GM21786 (cell line): ENCODE measurements at regions not wholly inside any gene's neighbourhood (a gene's known extent, or its start where the extent isn't known, plus 50 kb on each side); places are given as distances from the start of the nearest gene placed in this dataset.
A peak's percentile ranks its signal among the peaks of the same experiment; 100 is the strongest.

ENCODE experiments used
- ATAC-seq: cut with Tn5 transposase; IDR thresholded peaks from one replicate; pipeline ENCODE4 v1.9.1; 2021; ENCODE audit not compliant: unreplicated experiment

DNA sequence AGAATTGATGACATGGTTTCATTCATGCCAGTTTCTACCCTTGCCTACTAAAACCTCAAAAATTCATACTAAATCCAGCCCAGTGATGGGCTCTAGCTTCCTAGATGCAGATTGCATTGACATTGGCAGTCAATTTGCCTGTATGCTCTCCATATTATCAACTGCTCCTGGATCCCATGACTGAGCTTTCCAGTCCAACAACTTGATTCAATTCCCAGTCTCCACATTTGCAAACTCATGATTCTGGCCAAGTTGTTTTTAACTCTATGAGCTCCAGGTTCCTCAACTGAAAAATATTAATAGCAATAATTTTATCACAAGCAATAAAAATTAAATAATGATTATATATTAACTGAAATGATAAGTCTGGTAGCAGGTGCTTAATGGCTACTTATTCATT is 51.0 kb upstream of the DSC1 start:
- ATAC-seq: no peak

DNA sequence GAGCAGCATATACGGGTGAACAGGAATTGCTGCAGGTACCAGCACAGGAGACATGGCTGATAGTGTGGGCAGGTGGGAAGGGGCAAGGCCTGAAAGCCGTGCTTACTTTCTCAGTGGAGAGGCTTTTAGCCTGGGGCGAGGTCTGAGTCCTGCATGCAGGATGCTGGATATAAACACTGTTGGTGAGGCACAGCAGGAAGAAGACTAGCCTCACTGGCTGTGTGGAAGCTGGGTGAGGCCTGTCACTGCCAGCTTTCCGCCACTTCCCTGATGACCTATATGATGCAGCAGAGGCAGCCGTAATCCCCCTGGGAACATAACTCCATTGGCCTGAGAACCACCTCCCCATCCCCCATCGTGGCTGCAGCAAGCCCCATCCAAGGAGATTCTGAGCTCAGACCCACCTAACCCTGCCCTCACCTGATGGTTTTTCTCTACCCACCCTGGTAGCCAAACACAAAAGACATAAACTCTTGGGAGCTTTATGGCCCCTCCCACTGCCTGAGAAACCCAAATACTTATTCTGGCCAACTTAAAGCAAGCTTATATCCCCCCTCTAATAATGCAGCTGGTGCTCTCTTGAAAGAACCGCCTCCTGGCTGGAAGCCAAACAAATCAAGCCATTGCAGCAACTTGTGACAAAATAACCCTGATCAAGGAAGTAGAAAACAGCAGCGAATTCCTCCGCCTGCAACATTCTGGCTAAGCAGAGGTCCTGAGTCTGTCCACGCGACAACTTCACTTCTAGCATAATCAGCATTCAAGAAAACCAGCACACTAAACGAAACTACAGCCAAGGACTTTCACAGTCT is 54.6 kb upstream of the DSC1 start:
- ATAC-seq: no peak

DNA sequence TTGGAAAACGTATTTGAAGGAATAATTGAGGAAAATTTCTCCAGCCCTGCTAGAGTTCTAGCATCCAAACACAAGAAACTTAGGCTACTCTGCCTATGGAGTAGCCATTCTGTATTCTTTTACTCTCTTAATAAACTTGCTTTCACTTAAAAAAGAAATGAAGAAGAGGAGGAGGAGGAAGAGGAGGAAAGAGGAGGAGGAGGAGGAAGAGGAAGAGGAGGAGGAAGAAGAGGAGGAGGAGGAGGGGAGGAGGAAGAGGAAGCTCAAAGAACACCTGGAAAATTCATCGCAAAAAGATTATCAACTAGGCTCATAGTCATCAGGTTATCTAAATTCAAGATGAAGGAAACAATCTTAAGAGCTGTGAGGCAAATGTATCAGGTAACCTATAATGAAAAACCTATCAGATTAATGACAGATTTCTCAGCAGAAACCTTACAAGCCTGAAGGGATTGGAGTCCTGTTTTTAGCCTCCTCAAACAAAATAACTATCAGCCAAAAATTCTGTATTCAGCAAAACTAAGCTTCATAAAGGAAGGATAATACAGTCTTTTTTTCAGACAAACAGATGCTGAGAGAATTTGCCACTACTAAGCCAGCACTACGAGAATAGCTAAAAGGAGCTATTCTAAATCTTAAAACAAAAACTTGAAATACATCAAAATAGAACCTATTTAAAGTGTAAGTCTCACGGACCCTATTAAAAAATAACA is 56.2 kb upstream of the DSC1 start:
- ATAC-seq: no peak

DNA sequence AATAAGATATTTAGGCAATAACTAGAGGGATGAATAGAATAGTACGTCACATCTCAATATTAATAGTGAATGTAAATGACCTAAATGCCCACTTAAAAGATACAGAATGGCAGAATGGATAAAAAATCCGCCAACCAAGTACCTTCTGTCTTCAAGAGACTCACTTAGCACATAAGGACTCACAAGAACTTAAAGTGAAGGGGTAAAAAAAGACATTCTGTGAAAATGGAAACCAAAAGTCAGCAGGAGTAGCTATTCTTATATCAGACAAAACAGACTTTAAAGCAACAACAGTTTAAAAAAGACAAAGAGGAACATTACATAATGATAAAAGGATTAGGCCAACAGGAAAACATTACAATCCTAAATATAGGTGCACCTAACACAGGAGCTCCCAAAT is 56.7 kb upstream of the DSC1 start:
- no peak for ATAC-seq

DNA sequence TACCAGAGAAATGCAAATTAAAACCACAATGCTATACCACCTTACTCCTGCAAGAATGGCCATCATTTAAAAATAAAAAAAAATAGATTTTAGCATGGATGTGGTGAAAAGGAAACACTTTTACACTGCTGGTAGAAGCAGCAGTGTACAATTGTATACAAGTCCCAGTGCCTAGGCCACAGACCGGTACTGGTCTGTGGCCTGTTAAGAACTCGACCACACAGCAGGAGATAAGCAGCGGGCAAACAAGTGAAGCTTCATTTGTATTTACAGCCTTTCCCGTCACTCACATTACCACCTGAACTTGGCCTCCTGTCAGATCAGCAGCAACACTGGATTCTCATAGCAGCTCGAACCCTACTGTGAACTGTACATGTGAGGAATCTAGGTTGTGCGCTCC is 60.7 kb upstream of the DSC1 start:
- no peak for ATAC-seq

DNA sequence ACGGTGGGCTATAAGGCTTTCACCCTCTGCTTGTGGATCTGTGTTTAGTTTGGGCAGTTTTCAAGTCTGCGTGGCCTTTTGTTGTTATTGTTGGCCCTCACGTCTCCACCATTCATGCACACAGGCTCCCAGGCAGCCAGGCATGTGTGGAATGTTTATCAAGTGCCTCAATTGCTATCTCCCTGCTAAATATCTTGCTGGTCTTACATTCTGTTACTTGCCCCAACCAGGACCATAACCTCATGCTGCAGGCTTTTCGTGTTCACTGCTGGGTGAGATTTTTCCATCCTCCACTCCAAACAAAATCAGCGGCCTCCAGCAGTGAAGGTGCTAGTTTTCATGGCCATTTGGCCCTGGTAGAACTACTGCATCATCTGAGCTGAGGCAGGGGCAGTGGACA is 63.0 kb upstream of the DSC1 start:
- no peak for ATAC-seq

DNA sequence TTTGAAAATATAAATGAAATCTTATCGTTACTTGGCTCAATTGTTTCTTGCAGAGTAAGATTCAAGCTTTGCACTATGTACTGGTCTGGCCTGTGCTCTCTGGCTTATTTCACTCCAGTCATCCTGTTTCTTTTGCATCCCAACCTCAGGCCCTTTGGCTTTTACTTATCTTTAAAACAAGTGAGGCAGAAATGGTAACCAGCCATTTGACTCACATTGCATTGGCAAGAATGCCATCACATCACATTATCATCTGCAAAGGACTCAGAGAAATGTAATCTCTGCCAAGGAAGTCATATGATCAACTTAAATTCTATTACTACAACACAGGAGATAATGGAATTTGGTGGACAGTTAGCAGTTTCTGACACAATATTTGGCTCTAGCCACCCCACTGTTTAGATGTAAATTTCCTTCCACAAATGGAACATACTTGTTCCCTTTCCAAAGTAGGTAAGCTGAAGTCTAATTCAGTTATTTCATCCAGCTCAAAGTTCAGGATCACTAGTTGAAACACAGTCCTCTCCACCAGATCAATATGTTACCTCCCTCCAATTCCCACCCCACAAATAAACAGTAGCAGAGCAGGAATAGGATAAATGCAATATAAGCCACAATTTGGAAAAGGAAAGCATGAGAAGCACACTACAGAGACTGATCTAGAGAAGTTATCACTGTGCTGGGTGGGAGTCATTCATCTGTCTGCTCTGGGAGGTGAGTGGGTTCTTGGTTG is 65.0 kb upstream of the DSC1 start:
- no peak for ATAC-seq

DNA sequence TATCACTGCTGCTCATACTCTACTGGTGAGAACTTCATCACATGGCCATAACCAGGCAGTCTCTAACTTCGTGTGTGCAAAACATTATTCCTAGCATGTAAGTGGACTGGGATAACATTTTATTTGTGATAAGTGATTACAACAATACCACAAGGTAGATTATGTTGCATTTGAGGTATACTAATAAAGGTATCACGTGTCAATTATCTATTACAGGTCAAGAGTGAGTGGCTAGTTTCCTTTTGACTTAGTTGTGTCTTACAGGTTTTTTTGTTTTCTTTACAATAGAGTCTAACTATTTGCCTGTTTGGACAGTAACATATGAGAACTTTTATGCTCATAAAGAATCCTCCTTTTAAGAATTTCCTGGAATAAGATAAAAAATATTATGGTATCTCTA is 67.2 kb upstream of the DSC1 start:
- no peak for ATAC-seq

DNA sequence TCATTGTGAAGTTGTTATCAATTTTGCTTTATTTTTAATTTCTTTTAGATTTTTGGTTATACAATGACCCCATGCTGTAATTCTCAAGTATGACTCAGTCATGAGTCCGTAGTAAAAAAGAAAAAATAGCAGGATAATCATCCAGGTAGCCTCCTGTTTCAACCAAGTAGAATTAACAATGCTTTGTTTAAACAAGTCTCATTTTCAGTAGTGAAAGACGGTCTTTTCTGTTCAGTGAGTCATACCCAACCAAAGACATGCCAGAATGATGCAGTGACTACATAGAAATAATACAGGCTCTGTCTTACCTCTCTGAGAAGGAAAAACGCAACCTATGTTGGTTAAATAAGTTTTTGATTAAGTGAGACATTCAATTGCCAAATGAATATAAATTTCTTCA is 67.8 kb upstream of the DSC1 start:
- peak; percentile 72 for ATAC-seq

DNA sequence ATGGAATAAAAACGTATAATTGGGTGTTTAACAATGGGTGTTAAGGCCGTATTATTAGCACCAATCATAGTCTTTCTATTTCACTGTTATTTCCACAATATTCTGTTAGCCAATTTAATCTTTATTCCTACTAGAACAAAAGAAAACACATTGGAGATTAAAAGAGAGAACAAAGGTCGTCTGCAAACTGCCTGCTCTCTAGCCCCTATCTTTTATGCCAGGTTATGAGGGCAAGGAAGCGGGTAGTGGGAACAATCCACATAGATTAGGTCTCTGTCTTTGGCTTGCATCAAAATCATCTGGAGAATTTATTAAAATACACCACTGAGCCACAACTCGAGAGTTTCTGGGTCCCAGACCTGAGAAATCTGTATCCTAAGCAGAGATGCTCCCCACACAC is 69.4 kb upstream of the DSC1 start:
- ATAC-seq: no peak

DNA sequence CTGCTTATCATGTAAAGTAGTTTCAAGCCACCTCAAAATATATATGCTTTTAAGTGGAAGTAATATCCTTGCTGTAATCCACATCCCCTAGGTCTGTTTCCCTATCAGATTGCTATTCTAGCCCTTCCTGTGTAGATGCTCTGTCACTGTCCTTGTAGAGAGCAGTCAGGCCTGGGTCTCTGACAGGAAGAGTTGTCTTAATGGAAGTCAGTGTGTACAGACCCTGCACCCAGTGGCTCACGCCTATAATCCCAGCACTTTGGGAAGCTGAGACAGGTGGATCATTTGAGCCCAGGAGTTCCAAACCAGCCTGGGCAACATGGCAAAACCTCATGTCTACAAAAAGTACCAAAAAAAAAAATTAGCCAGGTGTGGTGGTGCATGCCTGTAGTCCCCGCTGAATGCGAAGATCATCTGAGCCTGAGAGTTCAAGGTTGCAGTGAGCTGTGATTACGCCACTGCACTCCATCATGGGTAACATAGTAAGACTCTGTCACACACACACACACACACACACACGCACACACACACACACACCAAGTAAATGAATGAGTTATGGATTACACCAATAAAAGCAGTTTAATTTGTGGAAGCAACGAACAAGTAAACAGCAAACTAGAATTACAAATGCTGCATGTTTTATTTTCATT is 70.2 kb upstream of the DSC1 start:
- no peak for ATAC-seq

DNA sequence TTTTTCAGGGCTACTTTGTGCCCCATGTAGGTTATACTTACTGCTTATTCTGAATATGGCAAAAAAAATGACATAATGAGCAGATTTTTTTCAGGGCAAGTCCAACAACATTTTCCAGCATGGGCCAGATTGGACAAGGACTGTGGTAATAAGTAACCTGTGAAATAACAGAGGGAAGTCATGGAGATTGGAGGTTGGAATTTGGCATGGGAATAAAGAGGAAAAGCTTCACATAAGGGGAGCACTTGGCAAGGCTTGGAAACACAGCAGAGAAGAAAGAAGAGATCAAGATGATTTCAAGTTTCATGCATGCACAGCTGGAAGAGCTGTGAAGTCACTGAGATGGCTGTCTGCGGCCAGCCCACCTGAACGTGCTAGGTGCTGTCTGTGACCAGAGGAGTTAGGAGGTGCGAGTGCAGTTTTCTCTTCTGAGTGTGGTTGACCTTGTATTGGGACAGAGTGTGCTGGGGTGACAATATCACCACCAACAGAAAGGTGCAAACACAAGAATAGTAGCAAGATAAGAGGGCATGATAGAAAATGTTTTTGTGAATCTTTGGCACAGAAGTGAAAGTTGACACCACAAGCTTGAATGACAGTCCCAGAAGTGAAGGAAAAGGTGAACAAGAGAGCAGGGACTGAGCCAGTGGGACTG is 71.1 kb upstream of the DSC1 start:
- peak; percentile 30 for ATAC-seq

DNA sequence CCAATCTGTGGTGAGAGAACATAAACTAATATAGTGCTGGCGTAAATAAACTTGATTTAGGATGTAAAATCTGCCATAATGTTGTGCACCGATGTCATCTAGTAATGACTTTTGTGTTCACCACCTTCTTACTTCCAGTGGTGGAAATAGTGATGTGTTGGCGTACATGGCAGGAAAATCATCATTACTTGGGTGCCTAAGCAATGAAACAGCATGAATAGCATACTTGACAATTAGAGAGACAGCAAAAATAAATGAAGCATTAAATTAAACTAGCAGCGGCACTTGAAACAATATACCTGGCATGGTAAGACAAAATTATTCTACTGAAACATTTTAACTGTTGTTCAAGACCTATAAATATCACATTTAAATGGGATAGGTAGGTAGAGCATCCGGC is 73.2 kb upstream of the DSC1 start:
- no peak for ATAC-seq

DNA sequence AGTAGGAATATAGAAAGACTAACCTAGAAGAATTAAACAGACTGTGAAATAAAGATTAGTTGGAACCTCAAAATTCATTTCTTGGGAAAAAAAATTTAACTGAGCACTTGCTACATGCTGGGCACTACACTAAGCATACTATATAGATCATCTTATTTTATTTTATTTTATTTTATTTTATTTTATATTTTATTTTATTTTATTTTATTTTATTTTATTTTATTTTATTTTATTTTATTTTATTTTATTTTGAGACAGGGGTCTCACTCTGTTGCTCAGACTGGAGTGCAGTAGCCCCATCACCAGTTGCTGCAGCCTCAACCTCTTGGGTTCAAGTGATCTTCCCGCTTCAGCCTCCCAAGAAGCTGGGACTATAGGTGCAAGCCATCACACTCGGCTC is 74.5 kb upstream of the DSC1 start:
- no peak for ATAC-seq

DNA sequence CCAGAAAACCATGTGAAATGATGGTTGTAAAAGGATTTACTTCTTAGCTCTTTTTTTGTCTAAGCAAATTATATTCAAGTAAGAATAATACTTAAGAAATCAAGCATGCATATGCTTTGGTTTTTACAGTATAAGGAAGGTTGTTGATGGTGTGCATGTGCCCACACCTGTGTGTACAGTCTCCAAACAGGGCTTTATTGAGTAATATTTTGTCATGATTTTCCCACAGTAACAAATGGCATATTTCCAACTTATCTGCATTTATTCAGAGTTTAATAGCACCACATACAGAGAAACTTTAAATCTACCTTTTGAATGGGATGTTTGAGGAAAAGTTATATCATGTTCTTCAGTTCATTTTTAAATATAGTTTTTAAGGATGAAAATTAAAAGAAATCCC is 76.5 kb upstream of the DSG1 start:
- no peak for ATAC-seq

DNA sequence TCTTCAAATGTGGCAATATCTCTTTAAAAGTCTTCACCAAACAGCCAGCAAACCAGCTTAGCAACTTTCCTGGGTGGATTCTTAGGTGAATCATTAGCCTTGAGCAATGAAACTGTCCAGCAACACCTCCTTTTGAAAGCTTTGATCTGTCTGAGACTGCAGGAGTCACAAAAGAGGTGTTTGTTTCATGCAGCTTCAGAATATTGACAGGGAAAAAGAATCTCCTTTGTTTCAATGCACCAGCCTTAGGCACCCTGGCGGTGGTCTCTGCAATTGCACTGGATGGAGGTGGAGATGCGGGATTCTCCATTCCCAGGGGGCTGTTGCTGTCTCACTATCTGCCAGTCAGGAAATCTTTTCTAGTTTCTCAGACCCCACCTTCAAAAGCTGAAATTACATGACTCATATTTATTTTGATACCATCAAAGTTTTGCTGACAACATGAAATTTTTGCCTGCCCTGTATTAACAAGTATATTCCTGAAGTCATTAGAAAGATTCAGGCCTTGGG is 76.0 kb upstream of the DSG1 start:
- ATAC-seq: peak; percentile 57

DNA sequence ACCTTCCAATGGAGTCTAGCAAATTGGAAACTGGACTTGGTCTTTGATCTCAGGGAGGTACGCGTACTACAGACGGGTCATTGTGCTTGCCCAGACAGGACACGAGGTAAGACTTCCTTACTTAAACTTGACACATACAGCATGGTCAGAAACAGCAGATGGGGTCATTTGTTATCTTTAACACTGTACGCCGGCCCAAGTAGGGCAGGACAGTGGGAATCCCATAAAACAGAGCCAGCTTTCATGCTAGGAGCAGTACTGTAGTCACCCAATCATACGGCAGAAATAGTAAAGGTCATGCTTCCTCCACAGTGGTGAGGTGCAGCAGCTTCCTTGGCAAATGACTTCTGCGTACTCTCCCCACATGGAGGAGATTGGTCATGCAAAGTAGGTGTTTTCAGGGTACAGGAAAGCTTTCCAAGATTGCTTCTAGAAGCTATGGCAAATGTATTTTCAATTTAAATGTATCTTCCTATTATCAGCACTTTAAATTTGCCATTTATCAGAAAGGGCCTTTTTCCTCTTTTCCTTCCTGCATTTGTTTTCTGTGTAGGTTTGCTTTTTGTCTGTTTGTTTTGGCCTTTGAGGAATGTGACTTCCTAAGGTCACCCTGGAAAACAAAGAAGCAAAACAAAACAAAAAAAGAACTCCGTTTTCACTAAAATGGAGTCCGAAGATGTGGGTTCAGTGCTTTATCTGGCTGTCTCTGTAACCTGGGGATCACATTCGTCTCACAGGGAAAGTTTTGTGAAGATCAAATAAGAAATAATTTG is 74.0 kb upstream of the DSG1 start:
- ATAC-seq: no peak

DNA sequence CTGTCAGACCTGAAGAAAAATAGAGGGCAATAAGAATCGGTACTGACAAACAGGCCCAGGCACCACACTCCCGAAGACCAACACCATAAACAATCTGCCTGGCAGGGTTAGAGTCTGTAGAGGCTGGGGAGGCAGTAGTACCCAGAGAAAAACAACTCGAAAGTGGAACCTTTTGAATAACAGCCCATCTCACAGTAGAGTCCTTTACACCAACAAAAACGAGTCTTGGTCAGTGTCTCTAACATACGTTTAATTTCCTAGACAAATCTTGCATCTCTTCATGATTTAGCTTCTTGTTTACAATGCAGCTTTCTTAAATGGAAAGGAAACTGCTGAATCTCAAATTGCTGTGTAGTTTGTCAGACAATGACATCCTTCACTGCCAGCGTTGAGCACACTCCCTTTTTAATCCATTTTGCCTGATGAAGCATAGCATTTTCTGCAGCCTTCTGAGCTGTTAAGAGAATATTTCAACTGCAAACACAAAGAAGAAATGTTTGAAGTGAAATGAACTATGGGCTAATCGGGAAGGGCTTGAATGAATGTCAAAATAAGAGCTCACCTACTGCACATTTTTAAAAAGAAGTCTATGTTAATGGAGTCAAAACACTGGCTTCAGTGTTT is 73.1 kb upstream of the DSG1 start:
- ATAC-seq: peak; percentile 29

DNA sequence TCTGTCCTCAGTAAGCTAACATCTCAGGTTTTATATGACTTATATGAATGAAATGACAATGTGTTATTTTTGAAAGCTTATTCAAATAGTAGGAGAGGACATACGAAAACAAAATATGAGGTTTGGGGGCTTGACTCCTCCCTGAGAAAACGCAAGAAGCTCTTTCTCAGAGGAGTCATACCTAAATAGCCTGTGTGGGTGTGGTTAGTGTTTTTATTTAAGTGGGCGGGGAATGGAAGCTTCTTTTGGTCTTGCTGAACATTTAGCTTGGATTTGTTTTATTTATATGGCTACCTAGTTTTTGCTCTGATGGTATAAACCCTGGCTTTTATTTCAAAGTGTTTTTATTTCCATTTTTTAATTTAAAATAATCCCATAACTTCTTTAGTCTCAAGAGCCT is 72.1 kb upstream of the DSG1 start:
- ATAC-seq: no peak

DNA sequence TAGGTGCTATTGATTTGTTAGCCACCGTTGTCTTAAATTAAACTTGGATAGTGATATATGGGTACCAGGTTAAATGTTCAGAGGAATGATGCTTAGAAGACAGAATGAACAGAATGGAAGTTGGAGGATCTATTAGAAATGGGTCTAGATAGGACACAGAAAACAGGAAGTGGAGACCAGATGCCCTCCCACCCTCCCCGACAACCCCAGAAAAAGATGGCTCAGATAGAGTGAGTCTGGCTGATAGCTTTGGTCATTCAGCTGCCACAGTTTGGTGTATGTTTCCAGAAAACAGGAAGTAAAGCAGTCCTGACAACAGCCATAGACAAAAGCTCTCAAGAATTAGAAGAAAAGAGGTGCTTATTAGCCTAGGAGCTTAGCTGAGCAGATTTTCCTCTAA is 71.5 kb upstream of the DSG1 start:
- ATAC-seq: no peak
